Osteocyte (in vitro differentiated cells): ENCODE measurements at regions not wholly inside any gene's neighbourhood (a gene's known extent, or its start where the extent isn't known, plus 50 kb on each side); places are given as distances from the start of the nearest gene placed in this dataset.

Experiments used
- DNase-seq: peaks from one replicate; pipeline ENCODE4 v3.0.0; 2021; ENCODE audit warnings: mixed read lengths; ENCODE audit not compliant: unreplicated experiment; ENCODE audit errors: extremely low spot score
- H3K27ac Mint-ChIP-seq: one replicate; pipeline ENCODE4 v1.8.0; 2021; ENCODE audit warnings: mild to moderate bottlenecking, mixed read lengths; ENCODE audit not compliant: unreplicated experiment
- H3K27me3 Mint-ChIP-seq: one replicate; pipeline ENCODE4 v1.8.0; 2021; ENCODE audit warnings: mixed read lengths; ENCODE audit not compliant: unreplicated experiment
- H3K36me3 Mint-ChIP-seq: one replicate; pipeline ENCODE4 v1.8.0; 2021; ENCODE audit warnings: mixed read lengths; ENCODE audit not compliant: unreplicated experiment
- H3K4me1 Mint-ChIP-seq: one replicate; pipeline ENCODE4 v1.8.0; 2021; ENCODE audit warnings: mixed read lengths; ENCODE audit not compliant: unreplicated experiment
- H3K4me3 Mint-ChIP-seq: one replicate; pipeline ENCODE4 v1.8.0; 2021; ENCODE audit warnings: mild to moderate bottlenecking, moderate library complexity, mixed read lengths; ENCODE audit not compliant: unreplicated experiment
- H3K9me3 Mint-ChIP-seq: one replicate; pipeline ENCODE4 v1.8.0; 2021; ENCODE audit warnings: mixed read lengths; ENCODE audit not compliant: unreplicated experiment
- CTCF ChIP-seq: fragments of 200-600 bp; sonication (generic); IDR thresholded peaks from 2 replicates; pipeline ENCODE4 v1.5.0; 2021; ENCODE audit warnings: antibody characterized with exemption, mild to moderate bottlenecking, moderate library complexity

GRCh38 chr3:95437409-95437808 is 1374.5 kb downstream of the NSUN3 start:
- no peaks in the 10 kb centered on the region for H3K36me3 Mint-ChIP-seq
- no peak for DNase-seq
- no peak for TF ChIP-seq CTCF
- H3K27me3 Mint-ChIP-seq, result peaks cover 2% of the 10 kb centered on the region
- H3K4me3 Mint-ChIP-seq, result no peak overlapping the region
- H3K4me1 Mint-ChIP-seq, result peaks cover 13% of the 10 kb centered on the region
- H3K27ac Mint-ChIP-seq, result no peak overlapping the region
- peaks cover 16% of the 10 kb centered on the region for H3K9me3 Mint-ChIP-seq

- TF ChIP-seq CTCF, result no peak
Measured at GRCh38 chr3:95438274-95438673, 1375.4 kb downstream of the NSUN3 start.

GRCh38 chr3:95442766-95443165 is 1371.6 kb upstream of the EPHA6 start:
- Mint-ChIP-seq H3K27me3 (peaks cover 2% of the 10 kb centered on the region), H3K36me3 (no peaks in the 10 kb centered on the region), H3K27ac (no peak overlapping the region), H3K4me1 (no peaks in the 10 kb centered on the region), H3K4me3 (no peak overlapping the region), H3K9me3 (peaks cover 9% of the 10 kb centered on the region)
- TF ChIP-seq CTCF, result no peak
- DNase-seq, result no peak

More at GRCh38 chr3:95438274-95438673, 1375.4 kb downstream of the NSUN3 start:
- H3K9me3 Mint-ChIP-seq, result peaks cover 16% of the 10 kb centered on the region
- H3K27ac Mint-ChIP-seq, result no peak overlapping the region
- no peak overlapping the region for H3K4me3 Mint-ChIP-seq
- H3K36me3 Mint-ChIP-seq, result no peaks in the 10 kb centered on the region
- no peak for DNase-seq
- H3K4me1 Mint-ChIP-seq, result peaks cover 13% of the 10 kb centered on the region
- H3K27me3 Mint-ChIP-seq, result peaks cover 2% of the 10 kb centered on the region

- no peak overlapping the region for H3K4me3 Mint-ChIP-seq
- DNase-seq, result no peak
- H3K36me3 Mint-ChIP-seq, result no peaks in the 10 kb centered on the region
- no peak for TF ChIP-seq CTCF
- H3K4me1 Mint-ChIP-seq, result no peaks in the 10 kb centered on the region
- peaks cover 3% of the 10 kb centered on the region for H3K27me3 Mint-ChIP-seq
- no peaks in the 10 kb centered on the region for H3K9me3 Mint-ChIP-seq
- H3K27ac Mint-ChIP-seq, result no peak overlapping the region
Measured at GRCh38 chr3:95449841-95450240, 1364.6 kb upstream of the EPHA6 start.

- H3K9me3 Mint-ChIP-seq, result no peaks in the 10 kb centered on the region
- no peak for TF ChIP-seq CTCF
- peaks cover 6% of the 10 kb centered on the region for H3K27me3 Mint-ChIP-seq
- no peak overlapping the region for H3K27ac Mint-ChIP-seq
- no peak overlapping the region for H3K4me3 Mint-ChIP-seq
- DNase-seq, result no peak
- no peaks in the 10 kb centered on the region for H3K36me3 Mint-ChIP-seq
- no peaks in the 10 kb centered on the region for H3K4me1 Mint-ChIP-seq
Measured at GRCh38 chr3:95453242-95453641, 1361.2 kb upstream of the EPHA6 start.
